SK-N-SH (cell line): ENCODE measurements at regions not wholly inside any gene's neighbourhood (a gene's known extent, or its start where the extent isn't known, plus 50 kb on each side); places are given as distances from the start of the nearest gene placed in this dataset.

Experiments
- CTCF ChIA-PET: fragments of 300-600, 350-600 bp; formaldehyde crosslinking; extraction: SDS; loops from one replicate; lab custom pipeline; 2021; lab: Yijun Ruan, JAX
- POLR2A ChIA-PET: fragments of 350-600 bp; sonication (Branson Sonifier 250); formaldehyde crosslinking; extraction: SDS; loops from one replicate; lab custom pipeline; 2020; ENCODE audit warnings: antibody characterized with exemption, inconsistent platforms; lab: Yijun Ruan, JAX
- DNase-seq: peaks from one replicate; pipeline ENCODE4 v3.0.0; 2012
- H2AFZ ChIP-seq: fragments of 200-600 bp; sonication (generic); 2 replicates; pipeline ENCODE4 v1.8.1; 2016; ENCODE audit warnings: antibody characterized with exemption, mild to moderate bottlenecking, low read depth
- H3F3A ChIP-seq: fragments of 200-600 bp; sonication (generic); replicated peaks from 2 replicates; pipeline ENCODE3; 2016; ENCODE audit warnings: antibody characterized with exemption, mild to moderate bottlenecking; ENCODE audit not compliant: insufficient read depth
- H3K27ac ChIP-seq, 2 experiments: fragments of 200-500 bp in 1 of 2; fragments of 200-600 bp in 1 of 2; sonication (Bioruptor generic) in 1 of 2; sonication (generic), shearing (Covaris generic) in 1 of 2; 2 replicates each; pipeline versions ENCODE4 v1.5.1 to v1.6.1; 2014 to 2016; ENCODE audit warnings: low read depth in 2 of 2, inconsistent platforms in 1 of 2, low read length in 1 of 2, mild to moderate bottlenecking in 1 of 2, mixed read lengths in 1 of 2
- H3K27me3 ChIP-seq: fragments of 200-600 bp; sonication (generic), shearing (Covaris generic); 2 replicates; pipeline ENCODE4 v1.6.1; 2016; ENCODE audit warnings: mixed run types; ENCODE audit not compliant: insufficient read depth
- H3K36me3 ChIP-seq, 2 experiments: fragments of 200-500 bp in 1 of 2; fragments of 200-600 bp in 1 of 2; sonication (Bioruptor generic) in 1 of 2; sonication (generic) in 1 of 2; replicated peaks in 1 of 2; 2 replicates each; pipeline versions ENCODE3 to v1.5.1; 2014 to 2016; ENCODE audit warnings: low read length in 1 of 2, mild to moderate bottlenecking in 1 of 2; ENCODE audit not compliant: insufficient read depth in 2 of 2, control insufficient read depth in 1 of 2
- H3K4me1 ChIP-seq, 2 experiments: fragments of 200-500 bp in 1 of 2; fragments of 200-600 bp in 1 of 2; sonication (Bioruptor generic) in 1 of 2; sonication (generic), shearing (Covaris generic) in 1 of 2; 2 replicates each; pipeline versions ENCODE4 v1.5.1 to v1.6.1; 2014 to 2016; ENCODE audit warnings: low read depth in 1 of 2, low read length in 1 of 2, mixed run types in 1 of 2; ENCODE audit not compliant: insufficient read depth in 2 of 2, control insufficient read depth in 1 of 2
- H3K4me2 ChIP-seq: fragments of 200-600 bp; sonication (generic), shearing (Covaris generic); 2 replicates; pipeline ENCODE4 v1.6.1; 2017; ENCODE audit warnings: mixed run types
- H3K4me3 ChIP-seq, 2 experiments: fragments of 200-500 bp in 1 of 2; fragments of 200-600 bp in 1 of 2; sonication (Bioruptor generic) in 1 of 2; sonication (generic), shearing (Covaris generic) in 1 of 2; 2 replicates each; pipeline versions ENCODE4 v1.5.1 to v1.8.1; 2014 to 2016; ENCODE audit warnings: low read depth in 2 of 2, inconsistent platforms in 1 of 2, low read length in 1 of 2, mild to moderate bottlenecking in 1 of 2, mixed read lengths in 1 of 2, moderate library complexity in 1 of 2
- H3K79me2 ChIP-seq: fragments of 200-600 bp; sonication (generic); 2 replicates; pipeline ENCODE4 v1.8.1; 2017; ENCODE audit warnings: mild to moderate bottlenecking; ENCODE audit not compliant: insufficient read depth
- H3K9ac ChIP-seq: fragments of 200-600 bp; sonication (generic); 2 replicates; pipeline ENCODE4 v1.6.1; 2017; ENCODE audit warnings: mixed run types
- H3K9me2 ChIP-seq: fragments of 200-600 bp; sonication (generic); 2 replicates; pipeline ENCODE4 v1.6.1; 2017; ENCODE audit warnings: mixed run types
- H3K9me3 ChIP-seq: fragments of 200-600 bp; sonication (generic); 2 replicates; pipeline ENCODE4 v1.6.1; 2017; ENCODE audit warnings: mixed run types, mild to moderate bottlenecking, moderate library complexity
- H4K20me1 ChIP-seq: fragments of 200-600 bp; sonication (generic); 2 replicates; pipeline ENCODE4 v1.6.1; 2017; ENCODE audit warnings: mild to moderate bottlenecking, mixed run types; ENCODE audit not compliant: insufficient read depth
- EZH2phosphoT487 ChIP-seq: fragments of 200-600 bp; sonication (generic); IDR thresholded peaks from 2 replicates; pipeline ENCODE4 v1.6.1; 2017; ENCODE audit warnings: low read depth, mixed run types, mild to moderate bottlenecking, antibody characterized with exemption, moderate library complexity, borderline replicate concordance
- GABPA ChIP-seq: IDR thresholded peaks from 2 replicates; pipeline ENCODE4 v1.4.0; 2012; ENCODE audit warnings: low read depth, mild to moderate bottlenecking
- GATA2 ChIP-seq: sonication (generic); formaldehyde crosslinking; IDR thresholded peaks from 2 replicates; pipeline ENCODE4 v1.5.0; 2020; ENCODE audit warnings: mild to moderate bottlenecking, missing genetic modification reagents
- NFIC ChIP-seq: IDR thresholded peaks from 2 replicates; pipeline ENCODE4 v1.4.0; 2012; ENCODE audit warnings: borderline replicate concordance
- NRF1 ChIP-seq: IDR thresholded peaks from 2 replicates; pipeline ENCODE4 v1.6.1; 2012; ENCODE audit warnings: low read depth, mild to moderate bottlenecking, low read length
- POLR2AphosphoS5 ChIP-seq: IDR thresholded peaks from 2 replicates; pipeline ENCODE4 v1.6.1; 2012; ENCODE audit warnings: low read depth, low read length
- RAD21 ChIP-seq: IDR thresholded peaks from 2 replicates; pipeline ENCODE4 v1.6.1; 2012; ENCODE audit warnings: mild to moderate bottlenecking, low read length
- SIN3A ChIP-seq: IDR thresholded peaks from 2 replicates; pipeline ENCODE4 v1.6.1; 2012; ENCODE audit warnings: low read depth, mild to moderate bottlenecking, low read length, moderate library complexity, borderline replicate concordance
- SMC3 ChIP-seq: IDR thresholded peaks from 2 replicates; pipeline ENCODE4 v1.6.1; 2012; ENCODE audit warnings: low read depth, low read length, improper control_type of control experiment
- TEAD4 ChIP-seq: IDR thresholded peaks from 2 replicates; pipeline ENCODE4 v1.4.0; 2012; ENCODE audit warnings: mild to moderate bottlenecking, borderline replicate concordance; ENCODE audit not compliant: insufficient read depth
- YY1 ChIP-seq: IDR thresholded peaks from 2 replicates; pipeline ENCODE4 v1.4.0; 2012; ENCODE audit warnings: low read depth, mild to moderate bottlenecking
- WGBS: methylation state at CpG from one replicate; pipeline ENCODE4 v1.1.6; 2017; ENCODE audit warnings: low lambda C conversion rate; 5-methylcytosine and 5-hydroxymethylcytosine counted together
- TF ChIP-seq, protein P1 (sequence below): fragments of 150-350 bp; IDR thresholded peaks from 2 replicates; pipeline ENCODE4 v1.6.1; 2016; ENCODE audit warnings: mild to moderate bottlenecking, low read depth, low read length
- TF ChIP-seq, protein P2 (sequence below): fragments of 150-350 bp; IDR thresholded peaks from 2 replicates; pipeline ENCODE4 v1.6.1; 2017; ENCODE audit warnings: antibody characterized with exemption, low read length, low read depth, borderline replicate concordance
- TF ChIP-seq, protein P3 (sequence below): IDR thresholded peaks from 2 replicates; pipeline ENCODE4; 2012
- TF ChIP-seq, protein P4 (sequence below): IDR thresholded peaks from 2 replicates; pipeline ENCODE4 v1.4.0; 2012; ENCODE audit warnings: low read depth, borderline replicate concordance

DNA sequence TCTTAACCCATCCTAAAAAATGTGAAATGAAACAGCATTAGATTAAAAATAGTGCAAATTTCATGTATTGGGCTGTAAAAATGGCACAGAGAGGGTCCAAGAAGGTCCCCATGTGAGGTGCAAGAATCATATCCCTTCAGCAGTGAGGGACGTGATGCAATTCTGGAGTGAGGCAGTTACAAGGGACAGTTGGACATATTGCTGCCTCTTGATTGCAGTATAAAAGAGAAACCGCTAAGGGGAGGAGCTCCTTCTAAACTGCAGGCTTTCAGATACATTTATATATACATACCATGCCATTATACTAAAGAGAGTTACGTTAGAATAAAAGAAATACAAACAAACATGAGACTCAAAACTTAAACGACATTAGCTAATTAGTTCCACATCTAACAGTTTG, 304.2 kb upstream of the CTNNB1 start:
- WGBS = 26% methylated on average over 4 of the region's 4 CpGs
- POLR2A ChIA-PET = no interaction called here
- no peak for TF ChIP-seq POLR2AphosphoS5
- TF ChIP-seq, protein P1, sequence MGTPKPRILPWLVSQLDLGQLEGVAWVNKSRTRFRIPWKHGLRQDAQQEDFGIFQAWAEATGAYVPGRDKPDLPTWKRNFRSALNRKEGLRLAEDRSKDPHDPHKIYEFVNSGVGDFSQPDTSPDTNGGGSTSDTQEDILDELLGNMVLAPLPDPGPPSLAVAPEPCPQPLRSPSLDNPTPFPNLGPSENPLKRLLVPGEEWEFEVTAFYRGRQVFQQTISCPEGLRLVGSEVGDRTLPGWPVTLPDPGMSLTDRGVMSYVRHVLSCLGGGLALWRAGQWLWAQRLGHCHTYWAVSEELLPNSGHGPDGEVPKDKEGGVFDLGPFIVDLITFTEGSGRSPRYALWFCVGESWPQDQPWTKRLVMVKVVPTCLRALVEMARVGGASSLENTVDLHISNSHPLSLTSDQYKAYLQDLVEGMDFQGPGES = no peak
- TF ChIP-seq SIN3A = no peak
- TF ChIP-seq NFIC = no peak
- no peak for TF ChIP-seq YY1
- TF ChIP-seq, protein P2, sequence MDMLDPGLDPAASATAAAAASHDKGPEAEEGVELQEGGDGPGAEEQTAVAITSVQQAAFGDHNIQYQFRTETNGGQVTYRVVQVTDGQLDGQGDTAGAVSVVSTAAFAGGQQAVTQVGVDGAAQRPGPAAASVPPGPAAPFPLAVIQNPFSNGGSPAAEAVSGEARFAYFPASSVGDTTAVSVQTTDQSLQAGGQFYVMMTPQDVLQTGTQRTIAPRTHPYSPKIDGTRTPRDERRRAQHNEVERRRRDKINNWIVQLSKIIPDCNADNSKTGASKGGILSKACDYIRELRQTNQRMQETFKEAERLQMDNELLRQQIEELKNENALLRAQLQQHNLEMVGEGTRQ = no peak
- TF ChIP-seq GABPA = no peak
- TF ChIP-seq, protein P3, sequence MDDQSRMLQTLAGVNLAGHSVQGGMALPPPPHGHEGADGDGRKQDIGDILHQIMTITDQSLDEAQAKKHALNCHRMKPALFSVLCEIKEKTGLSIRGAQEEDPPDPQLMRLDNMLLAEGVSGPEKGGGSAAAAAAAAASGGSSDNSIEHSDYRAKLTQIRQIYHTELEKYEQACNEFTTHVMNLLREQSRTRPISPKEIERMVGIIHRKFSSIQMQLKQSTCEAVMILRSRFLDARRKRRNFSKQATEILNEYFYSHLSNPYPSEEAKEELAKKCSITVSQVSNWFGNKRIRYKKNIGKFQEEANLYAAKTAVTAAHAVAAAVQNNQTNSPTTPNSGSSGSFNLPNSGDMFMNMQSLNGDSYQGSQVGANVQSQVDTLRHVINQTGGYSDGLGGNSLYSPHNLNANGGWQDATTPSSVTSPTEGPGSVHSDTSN = no peak
- no peak for TF ChIP-seq NRF1

DNA sequence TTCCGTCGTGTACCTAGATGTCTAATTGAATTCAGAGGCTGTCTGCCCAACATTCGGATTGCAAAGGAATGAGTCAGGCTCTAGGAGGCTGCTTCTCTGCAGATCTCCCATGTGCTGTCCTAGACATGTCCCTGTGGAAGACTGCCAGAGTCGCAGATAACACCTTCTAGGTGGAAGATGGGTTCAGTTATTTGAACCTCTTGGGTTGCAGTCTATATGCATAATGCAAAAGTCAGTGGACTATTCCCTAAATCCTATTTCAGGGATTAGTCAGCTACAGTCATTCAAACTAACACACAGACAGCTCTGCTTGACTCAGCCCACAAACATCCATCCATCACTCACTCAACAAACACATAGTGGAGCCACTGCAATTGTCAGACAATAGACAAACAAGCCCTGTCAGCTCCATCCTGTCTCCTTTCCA, 300.0 kb upstream of the CTNNB1 start:
- no peaks in the 10 kb centered on the region for H3K36me3 ChIP-seq
- DNase-seq = no peak
- POLR2A ChIA-PET = no interaction called here
- no peak overlapping the region for H3K9ac ChIP-seq
- H3F3A ChIP-seq = no peaks in the 10 kb centered on the region
- no peaks in the 10 kb centered on the region for H3K9me3 ChIP-seq
- CTCF ChIA-PET = interaction anchor here (0.7 to 1.3 kb wide), 2 partner anchors 10 to 11 kb away, joined by 3 read pairs; no protein-coding TSS in a partner anchor
- H3K79me2 ChIP-seq = no peaks in the 10 kb centered on the region
- H3K9me2 ChIP-seq = no peaks in the 10 kb centered on the region
- H3K4me3 ChIP-seq = no peak overlapping the region
- H3K27ac ChIP-seq = no peak overlapping the region
- no peak overlapping the region for H3K4me2 ChIP-seq
- H4K20me1 ChIP-seq = no peaks in the 10 kb centered on the region
- TF ChIP-seq, protein P4, sequence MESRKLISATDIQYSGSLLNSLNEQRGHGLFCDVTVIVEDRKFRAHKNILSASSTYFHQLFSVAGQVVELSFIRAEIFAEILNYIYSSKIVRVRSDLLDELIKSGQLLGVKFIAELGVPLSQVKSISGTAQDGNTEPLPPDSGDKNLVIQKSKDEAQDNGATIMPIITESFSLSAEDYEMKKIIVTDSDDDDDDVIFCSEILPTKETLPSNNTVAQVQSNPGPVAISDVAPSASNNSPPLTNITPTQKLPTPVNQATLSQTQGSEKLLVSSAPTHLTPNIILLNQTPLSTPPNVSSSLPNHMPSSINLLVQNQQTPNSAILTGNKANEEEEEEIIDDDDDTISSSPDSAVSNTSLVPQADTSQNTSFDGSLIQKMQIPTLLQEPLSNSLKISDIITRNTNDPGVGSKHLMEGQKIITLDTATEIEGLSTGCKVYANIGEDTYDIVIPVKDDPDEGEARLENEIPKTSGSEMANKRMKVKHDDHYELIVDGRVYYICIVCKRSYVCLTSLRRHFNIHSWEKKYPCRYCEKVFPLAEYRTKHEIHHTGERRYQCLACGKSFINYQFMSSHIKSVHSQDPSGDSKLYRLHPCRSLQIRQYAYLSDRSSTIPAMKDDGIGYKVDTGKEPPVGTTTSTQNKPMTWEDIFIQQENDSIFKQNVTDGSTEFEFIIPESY = no peak
- TF ChIP-seq EZH2phosphoT487 (no peak), RAD21 (no peak), SIN3A (no peak), SMC3 (no peak), TEAD4 (no peak), GATA2 (CRISPR knock-in tag) (no peak)
- TF ChIP-seq, protein P3 = no peak
- H3K27me3 ChIP-seq = no peaks in the 10 kb centered on the region
- H3K4me1 ChIP-seq = no peaks in the 10 kb centered on the region
- no peak overlapping the region for H2AFZ ChIP-seq
- 31% methylated on average over 4 of the region's 4 CpGs for WGBS

More for the DNA sequence above, 304.2 kb upstream of the CTNNB1 start:
- Histone ChIP-seq H3K9ac (no peak overlapping the region), H2AFZ (no peak overlapping the region), H3K27ac (no peak overlapping the region), H3K9me3 (no peaks in the 10 kb centered on the region), H4K20me1 (no peaks in the 10 kb centered on the region), H3K4me2 (no peak overlapping the region), H3K9me2 (no peaks in the 10 kb centered on the region), H3F3A (no peaks in the 10 kb centered on the region), H3K36me3 (no peaks in the 10 kb centered on the region), H3K4me1 (no peaks in the 10 kb centered on the region), H3K79me2 (no peaks in the 10 kb centered on the region), H3K4me3 (no peak overlapping the region), H3K27me3 (no peaks in the 10 kb centered on the region)
- no peak for DNase-seq
- CTCF ChIA-PET = interaction anchor here (1.2 kb wide), 1 partner anchor 8 kb away, joined by 3 read pairs; no protein-coding TSS in a partner anchor
